Panc1 (cell line): ENCODE measurements at regions not wholly inside any gene's neighbourhood (a gene's known extent, or its start where the extent isn't known, plus 50 kb on each side); places are given as distances from the start of the nearest gene placed in this dataset.

Experiments used
- ATAC-seq: fragments of 200-7000 bp; cut with Tn5 transposase; 2 replicates; pipeline ENCODE4 v1.9.1; 2020; ENCODE audit warnings: mild to moderate bottlenecking, moderate library complexity
- BruUV-seq: library from RNA; stranded (reverse); fragments of 400-500 nt; replicated peaks from 2 replicates; lab custom pipeline; 2021; lab: Mats Ljungman, UMichigan
- CTCF ChIA-PET: fragments of 300-600 bp; sonication (Branson Sonifier 250); formaldehyde crosslinking; loops from one replicate; lab custom pipeline; 2022; ENCODE audit warnings: antibody characterized with exemption; lab: Charles Lee
- POLR2A ChIA-PET: fragments of 300-600 bp; sonication (Branson Sonifier 250); formaldehyde crosslinking; loops from one replicate; lab custom pipeline; 2022; ENCODE audit warnings: antibody characterized with exemption; lab: Charles Lee
- DNase-seq: peaks from one replicate; pipeline ENCODE4 v3.0.0-alpha.2; 2010; ENCODE audit warnings: low read depth, low spot score
- H3K27ac ChIP-seq: 2 replicates; pipeline ENCODE4 v1.5.1; 2011; ENCODE audit warnings: mild to moderate bottlenecking, low read length, inconsistent platforms
- H3K27me3 ChIP-seq: fragments of 200-500 bp; sonication (Bioruptor generic); 2 replicates; pipeline ENCODE4 v1.6.0; 2014; ENCODE audit warnings: low read length, inconsistent platforms; ENCODE audit not compliant: control insufficient read depth, insufficient read depth
- H3K36me3 ChIP-seq: fragments of 200-500 bp; sonication (Bioruptor generic); 2 replicates; pipeline ENCODE4 v1.5.1; 2014; ENCODE audit warnings: inconsistent platforms, mild to moderate bottlenecking, low read length, moderate library complexity; ENCODE audit not compliant: control insufficient read depth, insufficient read depth
- H3K4me1 ChIP-seq: 2 replicates; pipeline ENCODE4 v1.5.1; 2011; ENCODE audit warnings: inconsistent platforms, mild to moderate bottlenecking, low read length, moderate library complexity; ENCODE audit not compliant: control insufficient read depth, insufficient read depth
- H3K4me3 ChIP-seq, 2 experiments: 2 replicates each; pipeline ENCODE4 v1.5.1; 2011 to 2012; ENCODE audit warnings: low read depth in 2 of 2, low read length in 2 of 2, mild to moderate bottlenecking in 2 of 2, inconsistent platforms in 1 of 2, moderate library complexity in 1 of 2
- H3K9me3 ChIP-seq: fragments of 200-500 bp; sonication (Bioruptor generic); 2 replicates; pipeline ENCODE4 v1.5.1; 2014; ENCODE audit warnings: low read depth, mild to moderate bottlenecking, inconsistent platforms, low read length, moderate library complexity; ENCODE audit not compliant: control insufficient read depth, insufficient read depth
- POLR2AphosphoS5 ChIP-seq: IDR thresholded peaks from 2 replicates; pipeline ENCODE4 v1.6.1; 2012; ENCODE audit warnings: mild to moderate bottlenecking, low read depth, low read length, moderate library complexity
- SIN3A ChIP-seq: IDR thresholded peaks from 2 replicates; pipeline ENCODE4 v1.6.1; 2012; ENCODE audit warnings: low read depth, mild to moderate bottlenecking, low read length, moderate library complexity, borderline replicate concordance; ENCODE audit not compliant: insufficient read depth
- TCF7L2 ChIP-seq: IDR thresholded peaks from 2 replicates; pipeline ENCODE4 v1.6.1; 2011; ENCODE audit warnings: mild to moderate bottlenecking, low read depth, low read length, inconsistent platforms
- in situ Hi-C: cut with HindIII; loops from 2 replicates; pipeline ENCODE4 v1.10.0; 2016; ENCODE audit warnings: low sequenced_read_pairs, low pct_unique_long_range_greater_than_20kb
- intact Hi-C: fragments of 100-400 bp; cut with micrococcal nuclease; formaldehyde crosslinking; loops from one replicate; pipeline ENCODE4 v1.10.0; 2022; ENCODE audit not compliant: unreplicated experiment
- TF ChIP-seq, protein P1 (sequence below): fragments of 450-650 bp; IDR thresholded peaks from 2 replicates; pipeline ENCODE4 v1.5.1; 2017; ENCODE audit warnings: mild to moderate bottlenecking
- TF ChIP-seq, protein P2 (sequence below), 2 experiments: IDR thresholded peaks; 2 replicates each; pipeline ENCODE4 v1.6.1; 2011 to 2012; ENCODE audit warnings: low read depth in 2 of 2, control low read depth in 1 of 2, low read length in 1 of 2, mild to moderate bottlenecking in 1 of 2, moderate library complexity in 1 of 2; ENCODE audit not compliant: insufficient read depth in 1 of 2

DNA sequence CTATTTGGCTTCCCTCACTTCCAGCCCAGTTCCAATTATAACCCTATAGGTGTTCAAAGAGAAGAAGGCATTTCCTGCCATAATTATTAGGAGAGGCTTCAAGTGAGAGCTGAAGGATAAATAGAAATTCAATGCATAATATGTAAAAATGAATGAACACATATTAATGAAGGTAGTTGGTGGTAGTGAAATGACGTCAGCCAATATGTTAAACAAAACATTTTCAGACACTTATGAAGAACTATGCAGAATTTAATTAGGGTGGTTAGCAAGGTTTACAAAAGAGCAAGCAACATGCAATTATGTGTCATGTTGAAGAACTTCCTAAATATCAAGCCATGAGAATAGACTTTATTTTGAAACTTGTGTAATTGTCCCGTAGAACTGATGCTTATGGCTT is 858.8 kb upstream of the DDX18 start:
- in situ Hi-C loops = no loop called here
- Histone ChIP-seq H3K4me3 (no peak overlapping the region), H3K9me3 (no peaks in the 10 kb centered on the region; the same call in 1 of the 2 replicates), H3K36me3 (no peaks in the 10 kb centered on the region), H3K4me1 (no peaks in the 10 kb centered on the region), H3K27ac (no peak overlapping the region), H3K27me3 (no peaks in the 10 kb centered on the region)
- ChIA-PET POLR2A (no interaction called here), CTCF (no interaction called here)
- no TSS peak for BruUV-seq
- ATAC-seq (no peak), DNase-seq (no peak)
- intact Hi-C loops = no loop called here
- TF ChIP-seq SIN3A (no peak), TCF7L2 (no peak), POLR2AphosphoS5 (no peak)
- TF ChIP-seq, protein P1, sequence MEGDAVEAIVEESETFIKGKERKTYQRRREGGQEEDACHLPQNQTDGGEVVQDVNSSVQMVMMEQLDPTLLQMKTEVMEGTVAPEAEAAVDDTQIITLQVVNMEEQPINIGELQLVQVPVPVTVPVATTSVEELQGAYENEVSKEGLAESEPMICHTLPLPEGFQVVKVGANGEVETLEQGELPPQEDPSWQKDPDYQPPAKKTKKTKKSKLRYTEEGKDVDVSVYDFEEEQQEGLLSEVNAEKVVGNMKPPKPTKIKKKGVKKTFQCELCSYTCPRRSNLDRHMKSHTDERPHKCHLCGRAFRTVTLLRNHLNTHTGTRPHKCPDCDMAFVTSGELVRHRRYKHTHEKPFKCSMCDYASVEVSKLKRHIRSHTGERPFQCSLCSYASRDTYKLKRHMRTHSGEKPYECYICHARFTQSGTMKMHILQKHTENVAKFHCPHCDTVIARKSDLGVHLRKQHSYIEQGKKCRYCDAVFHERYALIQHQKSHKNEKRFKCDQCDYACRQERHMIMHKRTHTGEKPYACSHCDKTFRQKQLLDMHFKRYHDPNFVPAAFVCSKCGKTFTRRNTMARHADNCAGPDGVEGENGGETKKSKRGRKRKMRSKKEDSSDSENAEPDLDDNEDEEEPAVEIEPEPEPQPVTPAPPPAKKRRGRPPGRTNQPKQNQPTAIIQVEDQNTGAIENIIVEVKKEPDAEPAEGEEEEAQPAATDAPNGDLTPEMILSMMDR = no peak
- TF ChIP-seq, protein P2, sequence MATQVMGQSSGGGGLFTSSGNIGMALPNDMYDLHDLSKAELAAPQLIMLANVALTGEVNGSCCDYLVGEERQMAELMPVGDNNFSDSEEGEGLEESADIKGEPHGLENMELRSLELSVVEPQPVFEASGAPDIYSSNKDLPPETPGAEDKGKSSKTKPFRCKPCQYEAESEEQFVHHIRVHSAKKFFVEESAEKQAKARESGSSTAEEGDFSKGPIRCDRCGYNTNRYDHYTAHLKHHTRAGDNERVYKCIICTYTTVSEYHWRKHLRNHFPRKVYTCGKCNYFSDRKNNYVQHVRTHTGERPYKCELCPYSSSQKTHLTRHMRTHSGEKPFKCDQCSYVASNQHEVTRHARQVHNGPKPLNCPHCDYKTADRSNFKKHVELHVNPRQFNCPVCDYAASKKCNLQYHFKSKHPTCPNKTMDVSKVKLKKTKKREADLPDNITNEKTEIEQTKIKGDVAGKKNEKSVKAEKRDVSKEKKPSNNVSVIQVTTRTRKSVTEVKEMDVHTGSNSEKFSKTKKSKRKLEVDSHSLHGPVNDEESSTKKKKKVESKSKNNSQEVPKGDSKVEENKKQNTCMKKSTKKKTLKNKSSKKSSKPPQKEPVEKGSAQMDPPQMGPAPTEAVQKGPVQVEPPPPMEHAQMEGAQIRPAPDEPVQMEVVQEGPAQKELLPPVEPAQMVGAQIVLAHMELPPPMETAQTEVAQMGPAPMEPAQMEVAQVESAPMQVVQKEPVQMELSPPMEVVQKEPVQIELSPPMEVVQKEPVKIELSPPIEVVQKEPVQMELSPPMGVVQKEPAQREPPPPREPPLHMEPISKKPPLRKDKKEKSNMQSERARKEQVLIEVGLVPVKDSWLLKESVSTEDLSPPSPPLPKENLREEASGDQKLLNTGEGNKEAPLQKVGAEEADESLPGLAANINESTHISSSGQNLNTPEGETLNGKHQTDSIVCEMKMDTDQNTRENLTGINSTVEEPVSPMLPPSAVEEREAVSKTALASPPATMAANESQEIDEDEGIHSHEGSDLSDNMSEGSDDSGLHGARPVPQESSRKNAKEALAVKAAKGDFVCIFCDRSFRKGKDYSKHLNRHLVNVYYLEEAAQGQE (IDR thresholded peaks at IDR 0.05; ENCODE audit: insufficient read depth in 1 of 2, low read depth in 2 of 2, low read length in 1 of 2) = no peak

DNA sequence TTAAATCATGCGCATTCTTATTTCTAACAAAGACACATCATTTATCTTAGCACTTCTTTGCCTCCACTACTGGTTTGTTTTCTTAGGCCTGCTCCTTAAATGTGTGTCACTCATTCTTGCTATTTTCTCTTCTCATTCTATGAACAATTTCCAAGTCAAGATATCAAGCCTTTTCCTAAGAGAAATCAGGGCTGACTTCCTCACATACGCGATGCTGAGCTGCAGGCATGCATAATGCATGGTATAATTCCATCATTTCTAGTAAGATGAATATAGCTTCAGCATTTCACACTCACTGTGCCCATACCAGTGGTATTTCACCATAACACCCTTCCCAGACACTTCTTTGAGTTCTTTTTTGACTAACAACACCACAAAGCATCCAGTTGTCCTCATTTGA is 838.9 kb upstream of the DDX18 start:
- Histone ChIP-seq H3K4me3 (no peak overlapping the region), H3K27me3 (no peaks in the 10 kb centered on the region), H3K9me3 (no peaks in the 10 kb centered on the region), H3K27ac (no peak overlapping the region), H3K4me1 (no peaks in the 10 kb centered on the region), H3K36me3 (no peaks in the 10 kb centered on the region)
- intact Hi-C loops = no loop called here
- no peak for TF ChIP-seq POLR2AphosphoS5
- POLR2A ChIA-PET = interaction anchor here (0.9 kb wide), 1 partner anchor 226 kb away, joined by 3 read pairs; no protein-coding TSS in a partner anchor
- CTCF ChIA-PET = no interaction called here
- DNase-seq (no peak), ATAC-seq (no peak)
- in situ Hi-C loops = no loop called here
- BruUV-seq = no TSS peak

DNA sequence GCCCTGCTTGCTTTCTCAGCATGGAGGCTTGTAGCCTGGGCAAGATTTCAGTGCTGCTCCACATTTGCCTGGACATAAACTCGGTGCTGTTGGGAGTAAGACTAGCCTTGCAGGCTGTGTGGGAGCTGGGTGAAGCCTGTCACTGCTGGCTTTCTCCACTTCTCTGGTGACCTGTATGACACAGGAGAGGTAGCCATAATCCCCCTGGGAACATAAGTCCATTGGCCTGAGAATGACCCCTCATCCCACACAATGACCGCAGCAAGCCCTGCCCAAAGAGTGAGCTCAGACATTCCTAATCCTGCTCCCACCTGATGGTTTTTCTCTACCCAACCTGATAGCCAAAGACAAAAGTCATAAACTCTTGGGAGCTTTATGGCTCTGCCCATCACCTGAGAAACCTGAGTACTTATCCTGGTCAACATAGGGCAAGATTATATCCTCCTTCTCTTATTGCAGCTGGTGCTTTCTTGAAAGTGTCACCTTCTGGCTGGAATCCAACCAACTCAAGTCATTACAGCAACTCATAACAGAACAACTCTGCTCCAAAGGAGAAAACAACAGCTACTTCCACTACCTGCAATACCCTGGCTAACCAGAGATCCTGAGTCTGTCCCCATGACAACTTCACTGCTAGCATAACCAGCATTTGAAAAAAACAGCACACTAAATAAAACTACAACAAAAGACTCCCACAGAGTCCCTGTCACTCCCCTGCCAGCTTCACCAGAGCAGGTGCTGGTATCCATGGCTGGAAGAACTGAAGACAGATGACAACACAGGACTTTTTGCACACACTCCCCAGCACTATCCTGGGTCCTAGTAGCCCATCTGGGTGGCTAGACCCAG is 834.4 kb upstream of the DDX18 start:
- Histone ChIP-seq H3K9me3 (no peaks in the 10 kb centered on the region), H3K27me3 (no peaks in the 10 kb centered on the region), H3K36me3 (no peaks in the 10 kb centered on the region), H3K27ac (no peak overlapping the region), H3K4me1 (no peaks in the 10 kb centered on the region), H3K4me3 (no peak overlapping the region)
- CTCF ChIA-PET = no interaction called here
- no TSS peak for BruUV-seq
- in situ Hi-C loops = no loop called here
- DNase-seq (no peak), ATAC-seq (no peak)
- TF ChIP-seq, protein P1 = no peak
- TF ChIP-seq, protein P2 (IDR thresholded peaks at IDR 0.05; ENCODE audit: insufficient read depth in 1 of 2, low read depth in 2 of 2, low read length in 1 of 2) = no peak
- TF ChIP-seq TCF7L2 (no peak), POLR2AphosphoS5 (no peak), SIN3A (no peak)
- POLR2A ChIA-PET = no interaction called here
- intact Hi-C loops = no loop called here
